ENCODE measurements at regions not wholly inside any gene's neighbourhood (a gene's known extent, or its start where the extent isn't known, plus 50 kb on each side); places are given as distances from the start of the nearest gene placed in this dataset.

- TF ChIP-seq POLR2A (IDR thresholded peaks at IDR 0.05; ENCODE audit: borderline replicate concordance, extremely low read depth, insufficient read depth, insufficient read length) (no peak), SRF (IDR thresholded peaks at IDR 0.05; ENCODE audit: low read depth) (no peak), YY1 (IDR thresholded peaks at IDR 0.05; ENCODE audit: extremely low read depth, insufficient replicate concordance, low read depth, low read length) (no peak), EZH2 (IDR thresholded peaks at IDR 0.05) (no peak), EZH2phosphoT487 (IDR thresholded peaks at IDR 0.05; ENCODE audit: borderline replicate concordance) (no peak), CEBPB (IDR thresholded peaks at IDR 0.05; ENCODE audit: low read depth) (no peak), POLR2AphosphoS5 (IDR thresholded peaks at IDR 0.05; ENCODE audit: low read depth, low read length) (no peak)
- TF ChIP-seq, protein P1, sequence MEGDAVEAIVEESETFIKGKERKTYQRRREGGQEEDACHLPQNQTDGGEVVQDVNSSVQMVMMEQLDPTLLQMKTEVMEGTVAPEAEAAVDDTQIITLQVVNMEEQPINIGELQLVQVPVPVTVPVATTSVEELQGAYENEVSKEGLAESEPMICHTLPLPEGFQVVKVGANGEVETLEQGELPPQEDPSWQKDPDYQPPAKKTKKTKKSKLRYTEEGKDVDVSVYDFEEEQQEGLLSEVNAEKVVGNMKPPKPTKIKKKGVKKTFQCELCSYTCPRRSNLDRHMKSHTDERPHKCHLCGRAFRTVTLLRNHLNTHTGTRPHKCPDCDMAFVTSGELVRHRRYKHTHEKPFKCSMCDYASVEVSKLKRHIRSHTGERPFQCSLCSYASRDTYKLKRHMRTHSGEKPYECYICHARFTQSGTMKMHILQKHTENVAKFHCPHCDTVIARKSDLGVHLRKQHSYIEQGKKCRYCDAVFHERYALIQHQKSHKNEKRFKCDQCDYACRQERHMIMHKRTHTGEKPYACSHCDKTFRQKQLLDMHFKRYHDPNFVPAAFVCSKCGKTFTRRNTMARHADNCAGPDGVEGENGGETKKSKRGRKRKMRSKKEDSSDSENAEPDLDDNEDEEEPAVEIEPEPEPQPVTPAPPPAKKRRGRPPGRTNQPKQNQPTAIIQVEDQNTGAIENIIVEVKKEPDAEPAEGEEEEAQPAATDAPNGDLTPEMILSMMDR (IDR thresholded peaks at IDR 0.05 in 2 of 3, conservative IDR thresholded peaks at IDR 0.05 in 1 of 3; ENCODE audit: borderline replicate concordance in 1 of 3, insufficient read depth in 1 of 3, low read depth in 2 of 3, low read length in 2 of 3): no peak
- TF ChIP-seq, protein P2, sequence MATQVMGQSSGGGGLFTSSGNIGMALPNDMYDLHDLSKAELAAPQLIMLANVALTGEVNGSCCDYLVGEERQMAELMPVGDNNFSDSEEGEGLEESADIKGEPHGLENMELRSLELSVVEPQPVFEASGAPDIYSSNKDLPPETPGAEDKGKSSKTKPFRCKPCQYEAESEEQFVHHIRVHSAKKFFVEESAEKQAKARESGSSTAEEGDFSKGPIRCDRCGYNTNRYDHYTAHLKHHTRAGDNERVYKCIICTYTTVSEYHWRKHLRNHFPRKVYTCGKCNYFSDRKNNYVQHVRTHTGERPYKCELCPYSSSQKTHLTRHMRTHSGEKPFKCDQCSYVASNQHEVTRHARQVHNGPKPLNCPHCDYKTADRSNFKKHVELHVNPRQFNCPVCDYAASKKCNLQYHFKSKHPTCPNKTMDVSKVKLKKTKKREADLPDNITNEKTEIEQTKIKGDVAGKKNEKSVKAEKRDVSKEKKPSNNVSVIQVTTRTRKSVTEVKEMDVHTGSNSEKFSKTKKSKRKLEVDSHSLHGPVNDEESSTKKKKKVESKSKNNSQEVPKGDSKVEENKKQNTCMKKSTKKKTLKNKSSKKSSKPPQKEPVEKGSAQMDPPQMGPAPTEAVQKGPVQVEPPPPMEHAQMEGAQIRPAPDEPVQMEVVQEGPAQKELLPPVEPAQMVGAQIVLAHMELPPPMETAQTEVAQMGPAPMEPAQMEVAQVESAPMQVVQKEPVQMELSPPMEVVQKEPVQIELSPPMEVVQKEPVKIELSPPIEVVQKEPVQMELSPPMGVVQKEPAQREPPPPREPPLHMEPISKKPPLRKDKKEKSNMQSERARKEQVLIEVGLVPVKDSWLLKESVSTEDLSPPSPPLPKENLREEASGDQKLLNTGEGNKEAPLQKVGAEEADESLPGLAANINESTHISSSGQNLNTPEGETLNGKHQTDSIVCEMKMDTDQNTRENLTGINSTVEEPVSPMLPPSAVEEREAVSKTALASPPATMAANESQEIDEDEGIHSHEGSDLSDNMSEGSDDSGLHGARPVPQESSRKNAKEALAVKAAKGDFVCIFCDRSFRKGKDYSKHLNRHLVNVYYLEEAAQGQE (IDR thresholded peaks at IDR 0.05; ENCODE audit: low read depth): no peak
Observed at GRCh38 chr13:72523049-72523448, 204.4 kb downstream of the MZT1 start.
